Adipocyte (in vitro differentiated cells): ENCODE measurements at regions not wholly inside any gene's neighbourhood (a gene's known extent, or its start where the extent isn't known, plus 50 kb on each side); places are given as distances from the start of the nearest gene placed in this dataset.
"Not testable (repeated sequence)": the region's sequence is repeated elsewhere in the genome, so short reads cannot be mapped to it uniquely, and the experiment has no call there.

Experiments
- DNase-seq: peaks from one replicate; pipeline ENCODE4 v3.0.0-alpha.2; 2015; ENCODE audit warnings: low read depth
- H3K27me3 ChIP-seq: replicated peaks from 2 replicates; pipeline ENCODE4 v1.7.0; 2013; ENCODE audit warnings: mild to moderate bottlenecking, low read length, moderate library complexity; ENCODE audit not compliant: control insufficient read depth, insufficient read depth
- H3K36me3 ChIP-seq: 2 replicates; pipeline ENCODE4 v1.7.0; 2013; ENCODE audit warnings: low read length, mild to moderate bottlenecking, moderate library complexity; ENCODE audit not compliant: control insufficient read depth, insufficient read depth, severe bottlenecking
- H3K4me1 ChIP-seq: 2 replicates; pipeline ENCODE4 v1.7.0; 2013; ENCODE audit warnings: mild to moderate bottlenecking, low read length, moderate library complexity; ENCODE audit not compliant: control insufficient read depth, insufficient read depth
- H3K4me3 ChIP-seq: 2 replicates; pipeline ENCODE4 v1.7.0; 2013; ENCODE audit warnings: mild to moderate bottlenecking, low read length, moderate library complexity
- H3K9ac ChIP-seq: 2 replicates; pipeline ENCODE4 v1.7.0; 2013; ENCODE audit warnings: mild to moderate bottlenecking, low read length, moderate library complexity
- H3K9me3 ChIP-seq: 2 replicates; pipeline ENCODE4 v1.7.0; 2013; ENCODE audit warnings: mild to moderate bottlenecking, low read length, moderate library complexity; ENCODE audit not compliant: control insufficient read depth

DNA sequence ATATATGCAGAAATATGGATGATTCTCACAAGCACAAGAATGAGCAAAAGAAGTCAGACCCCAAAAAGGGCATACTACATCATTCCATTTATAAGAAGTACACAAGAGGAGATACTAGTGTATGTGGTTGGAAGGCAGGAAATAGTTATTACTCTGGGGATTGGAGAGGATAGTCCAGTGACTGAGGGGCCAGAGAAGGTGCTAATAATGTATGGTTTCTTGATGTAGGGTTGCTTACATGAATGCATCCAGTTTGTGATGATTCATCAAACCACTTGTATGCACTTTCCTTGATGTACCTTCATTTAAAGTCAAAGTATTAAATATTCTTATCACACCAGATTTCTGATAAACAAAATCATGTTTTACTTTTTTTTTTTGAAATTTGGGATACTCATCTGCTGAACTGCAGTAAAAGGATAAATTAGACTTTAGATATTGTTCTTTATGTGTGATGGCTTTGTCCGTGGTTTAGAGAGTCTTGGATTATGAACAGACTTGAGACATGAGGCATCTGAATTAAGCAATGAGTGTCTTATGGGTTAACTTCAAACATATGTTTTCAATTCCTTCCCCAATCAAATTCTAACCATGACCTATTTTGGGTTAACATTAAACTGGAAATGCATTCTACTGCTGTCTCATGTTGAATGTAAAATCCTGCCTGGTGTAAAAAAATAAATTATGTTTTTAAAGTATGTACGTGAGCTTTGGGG is 171.2 kb downstream of the SEMA6D start:
- no peak for DNase-seq
- Histone ChIP-seq H3K9me3 (no peaks in the 10 kb centered on the region), H3K4me1 (no peaks in the 10 kb centered on the region), H3K27me3 (peaks cover 10% of the 10 kb centered on the region), H3K4me3 (no peak overlapping the region), H3K36me3 (no peaks in the 10 kb centered on the region), H3K9ac (no peak overlapping the region)

DNA sequence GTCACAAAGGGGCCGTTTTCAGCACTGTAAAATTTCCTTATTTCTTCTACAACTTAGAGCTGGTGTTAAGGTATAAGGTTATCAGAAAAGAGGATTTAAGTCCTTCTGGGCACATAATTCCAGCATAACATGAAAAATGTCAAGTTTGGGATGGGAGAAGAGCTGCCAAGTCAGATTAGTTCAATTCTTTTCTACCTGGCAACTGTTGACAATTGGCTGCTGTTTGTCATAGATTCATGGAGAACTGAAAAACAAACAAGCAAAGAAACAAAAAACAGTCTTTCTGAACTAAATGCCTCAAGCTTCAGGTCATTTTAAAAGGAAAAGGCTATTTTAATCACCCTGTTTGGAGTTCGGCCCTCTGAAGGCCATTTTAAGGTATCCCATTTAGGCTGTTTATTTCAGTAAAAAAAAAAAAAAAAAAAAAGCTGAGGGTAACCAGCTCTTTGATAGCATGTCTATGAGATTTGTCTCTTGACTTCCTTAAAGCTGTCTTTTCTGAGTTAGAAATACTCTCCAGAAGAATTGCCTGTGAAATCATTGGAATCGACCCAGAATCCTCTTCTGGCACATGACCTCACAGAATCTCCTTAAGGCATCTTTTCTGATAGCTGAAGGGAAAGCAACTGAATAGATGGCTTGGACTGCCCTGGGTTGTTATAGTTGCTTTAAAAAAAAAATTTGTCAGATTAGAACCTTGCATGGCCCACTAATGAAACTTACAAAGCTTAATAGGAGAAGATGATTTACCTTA is 173.3 kb downstream of the SEMA6D start:
- Histone ChIP-seq H3K9me3 (no peaks in the 10 kb centered on the region), H3K4me3 (no peak overlapping the region), H3K9ac (no peak overlapping the region), H3K4me1 (no peaks in the 10 kb centered on the region), H3K27me3 (peaks cover 10% of the 10 kb centered on the region), H3K36me3 (no peaks in the 10 kb centered on the region)
- no peak for DNase-seq

DNA sequence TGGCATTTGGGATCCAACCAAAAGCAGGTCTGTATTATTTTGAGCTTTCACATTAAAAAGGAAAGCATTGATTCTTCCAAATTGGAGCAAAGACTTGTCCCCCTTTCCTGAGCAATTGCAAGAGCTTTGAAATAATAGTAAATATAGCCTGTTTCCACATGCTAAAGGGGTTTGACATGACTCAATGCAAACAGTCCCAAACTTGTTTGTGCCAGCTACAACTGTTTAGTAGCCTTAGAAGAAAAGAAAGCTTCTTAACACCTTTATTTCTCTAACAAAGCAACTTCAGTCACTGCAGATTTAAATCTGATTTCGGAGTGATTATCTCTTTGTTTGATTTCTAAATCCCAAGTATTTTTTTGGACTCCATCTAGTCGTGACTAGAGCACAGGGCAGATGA is 180.2 kb downstream of the SEMA6D start:
- Histone ChIP-seq H3K4me1 (no peaks in the 10 kb centered on the region), H3K9ac (no peak overlapping the region), H3K9me3 (no peaks in the 10 kb centered on the region), H3K4me3 (no peak overlapping the region), H3K27me3 (peaks cover 20% of the 10 kb centered on the region), H3K36me3 (no peaks in the 10 kb centered on the region)
- DNase-seq = no peak

DNA sequence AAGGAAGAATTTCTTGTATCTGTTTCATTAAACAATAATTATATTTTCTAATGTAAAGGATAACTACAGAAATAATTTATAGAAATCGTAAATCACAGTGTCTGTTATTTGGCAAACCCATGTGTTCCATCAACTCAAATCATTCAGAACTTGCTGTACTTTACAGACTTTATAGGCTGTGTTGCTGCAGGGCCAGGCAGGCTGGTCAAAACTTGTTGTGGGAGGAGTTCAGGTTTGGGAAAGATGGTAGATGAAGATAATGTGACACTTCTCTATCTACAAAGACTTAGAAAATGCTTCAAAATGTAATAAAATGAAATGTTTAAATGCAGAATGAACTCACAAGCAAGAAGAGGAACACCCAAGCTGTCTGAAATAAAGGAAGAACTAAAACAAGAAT is 183.4 kb downstream of the SEMA6D start:
- Histone ChIP-seq H3K27me3 (peaks cover 20% of the 10 kb centered on the region), H3K4me3 (no peak overlapping the region), H3K9ac (no peak overlapping the region), H3K9me3 (peaks cover 19% of the 10 kb centered on the region), H3K36me3 (no peaks in the 10 kb centered on the region), H3K4me1 (no peaks in the 10 kb centered on the region)
- DNase-seq = no peak

DNA sequence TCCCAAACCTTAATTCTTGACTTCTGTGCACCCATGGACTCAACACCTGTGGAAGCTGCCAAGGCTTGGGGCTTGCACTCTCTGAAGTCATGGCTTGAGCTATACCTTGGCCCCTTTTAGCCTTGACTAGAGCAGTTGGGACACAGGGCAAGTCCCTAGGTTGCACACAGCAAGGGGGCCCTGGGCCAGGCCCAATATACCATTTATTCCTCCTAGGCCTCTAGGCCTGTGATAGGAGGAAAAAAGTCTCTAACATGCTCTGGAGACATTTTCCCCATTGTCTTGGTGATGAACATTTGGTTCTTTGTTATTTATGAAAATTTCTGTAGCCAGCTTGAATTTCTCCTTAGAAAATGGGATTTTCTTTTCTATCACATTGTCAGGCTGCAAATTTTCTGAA is 186.1 kb downstream of the SEMA6D start:
- peaks cover 19% of the 10 kb centered on the region for H3K9me3 ChIP-seq
- no peak overlapping the region for H3K4me3 ChIP-seq

DNA sequence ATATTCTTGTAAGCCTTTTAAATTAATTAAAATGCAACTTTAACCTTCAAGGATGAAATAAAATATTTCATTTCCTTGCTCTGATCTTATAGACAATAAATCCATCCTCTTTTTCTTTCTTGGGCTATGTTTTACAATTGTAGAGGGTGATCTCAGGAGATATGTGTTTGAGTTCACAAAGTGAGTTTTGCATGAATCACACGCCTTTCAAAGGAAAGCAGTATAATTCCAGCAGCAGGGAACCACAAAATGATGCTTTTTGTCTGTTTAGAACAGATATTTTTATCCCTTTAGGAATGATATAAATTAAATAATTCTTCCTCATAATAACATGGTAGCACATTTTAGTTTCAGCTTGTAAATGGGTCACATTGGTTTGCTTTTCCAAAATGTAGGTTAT is 191.2 kb downstream of the SEMA6D start:
- DNase-seq = no peak
- Histone ChIP-seq H3K9ac (no peak overlapping the region), H3K36me3 (no peaks in the 10 kb centered on the region), H3K4me3 (no peak overlapping the region), H3K4me1 (no peaks in the 10 kb centered on the region), H3K9me3 (peaks cover 12% of the 10 kb centered on the region), H3K27me3 (no peaks in the 10 kb centered on the region)

More for the DNA sequence above, 186.1 kb downstream of the SEMA6D start:
- H3K9ac ChIP-seq = no peak overlapping the region
- H3K27me3 ChIP-seq = peaks cover 12% of the 10 kb centered on the region
- no peak for DNase-seq
- H3K4me1 ChIP-seq = no peaks in the 10 kb centered on the region
- H3K36me3 ChIP-seq = no peaks in the 10 kb centered on the region

DNA sequence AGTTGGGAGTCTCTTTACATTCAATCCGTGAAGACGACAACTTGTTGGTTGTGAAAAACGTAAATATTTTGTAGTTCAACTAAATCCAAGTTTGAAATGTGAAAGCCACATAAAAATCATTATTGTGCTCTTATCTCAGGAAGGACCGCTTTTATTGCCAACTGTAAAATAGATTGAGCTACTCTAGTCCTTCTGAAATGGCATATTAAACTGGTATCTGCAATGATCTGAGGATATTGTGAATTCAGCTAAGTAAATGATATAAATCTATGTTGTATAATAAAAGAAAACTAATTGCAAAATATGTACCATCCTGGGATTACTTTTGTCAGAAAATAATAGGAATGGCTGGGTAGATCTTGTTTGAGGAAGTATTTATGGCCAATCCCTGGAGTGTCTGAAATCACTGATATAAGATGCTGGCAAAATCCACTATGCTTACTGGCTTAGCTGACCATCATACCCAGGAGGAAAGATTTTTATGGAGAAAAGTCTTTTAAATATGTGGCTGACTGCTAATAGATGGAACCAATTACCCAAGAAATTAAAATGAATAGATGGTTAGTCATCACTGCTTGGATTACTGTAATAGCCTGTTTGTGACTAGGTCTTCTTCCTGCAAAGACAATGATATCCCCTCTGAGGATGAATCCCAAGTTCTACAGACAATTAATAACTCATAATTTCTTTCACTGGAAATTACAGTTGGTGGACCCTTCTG is 191.8 kb downstream of the SEMA6D start:
- H3K27me3 ChIP-seq = no peaks in the 10 kb centered on the region
- H3K9me3 ChIP-seq = peaks cover 9% of the 10 kb centered on the region
- no peaks in the 10 kb centered on the region for H3K4me1 ChIP-seq
- no peak for DNase-seq
- no peak overlapping the region for H3K4me3 ChIP-seq
- H3K9ac ChIP-seq = no peak overlapping the region
- no peaks in the 10 kb centered on the region for H3K36me3 ChIP-seq

DNA sequence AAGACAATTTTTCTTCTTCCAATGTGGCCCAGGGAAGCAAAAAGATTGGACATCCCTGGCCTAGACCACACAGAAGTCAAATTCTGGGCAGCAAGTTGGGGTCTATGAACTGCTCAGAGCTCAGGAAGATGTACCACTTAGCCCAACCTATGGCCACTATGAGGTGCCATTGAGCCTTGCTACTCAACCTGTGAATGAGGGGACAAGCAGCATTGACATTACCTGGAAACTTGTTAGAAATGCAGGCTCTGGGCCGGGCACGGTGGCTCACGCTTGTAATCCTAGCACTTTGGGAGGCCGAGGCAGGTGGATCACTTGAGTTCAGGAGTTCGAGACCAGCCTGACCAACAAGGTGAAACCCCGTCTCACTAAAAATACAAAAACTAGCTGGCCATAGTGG is 195.6 kb downstream of the SEMA6D start:
- not testable (repeated sequence) for H3K9ac ChIP-seq, H3K4me3 ChIP-seq, H3K4me1 ChIP-seq, H3K36me3 ChIP-seq, H3K9me3 ChIP-seq, H3K27me3 ChIP-seq, DNase-seq

DNA sequence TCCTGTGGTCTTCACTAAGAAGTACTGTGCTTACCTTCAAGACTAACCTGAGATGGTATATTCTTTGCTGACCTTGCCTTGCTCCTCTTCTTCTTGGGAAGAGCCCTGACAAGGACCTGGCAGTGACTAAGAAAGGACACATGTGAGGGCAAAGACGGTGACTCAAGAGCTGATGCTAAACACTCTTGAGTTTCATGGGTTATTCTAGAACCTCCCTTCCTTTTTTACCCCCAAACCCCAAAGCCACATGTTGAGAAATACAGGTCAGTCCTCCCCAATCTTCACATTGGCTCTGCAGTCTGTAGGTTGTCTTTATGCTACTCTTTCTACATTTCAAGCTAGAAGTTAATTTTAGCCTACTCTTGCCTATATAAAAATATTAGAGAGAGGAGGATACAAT is 200.6 kb downstream of the SEMA6D start:
- Histone ChIP-seq H3K9me3 (no peaks in the 10 kb centered on the region), H3K4me3 (no peak overlapping the region), H3K27me3 (peaks cover 13% of the 10 kb centered on the region), H3K4me1 (no peaks in the 10 kb centered on the region), H3K9ac (no peak overlapping the region), H3K36me3 (no peaks in the 10 kb centered on the region)
- no peak for DNase-seq

DNA sequence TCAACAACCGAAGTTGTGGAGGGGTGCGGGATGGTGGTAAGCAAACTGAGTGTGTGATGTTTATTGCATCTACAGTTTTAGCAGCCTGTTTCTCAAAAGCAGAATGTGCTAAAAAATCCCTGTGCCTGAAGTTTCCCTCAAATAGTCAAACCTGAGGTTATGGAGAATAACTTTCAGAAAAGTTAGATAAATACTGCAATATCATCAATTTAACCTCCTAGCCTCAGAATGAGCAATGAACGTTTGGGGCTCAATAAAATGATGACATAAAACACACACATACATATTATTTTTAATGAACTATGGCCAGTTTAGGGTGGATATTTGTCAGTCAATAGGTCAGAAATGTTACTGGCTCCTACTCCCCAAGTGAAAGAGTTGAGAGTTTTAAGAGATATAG is 201.6 kb downstream of the SEMA6D start:
- Histone ChIP-seq H3K36me3 (no peaks in the 10 kb centered on the region), H3K4me3 (no peak overlapping the region), H3K9me3 (no peaks in the 10 kb centered on the region), H3K9ac (no peak overlapping the region), H3K27me3 (peaks cover 13% of the 10 kb centered on the region), H3K4me1 (no peaks in the 10 kb centered on the region)
- DNase-seq = no peak

DNA sequence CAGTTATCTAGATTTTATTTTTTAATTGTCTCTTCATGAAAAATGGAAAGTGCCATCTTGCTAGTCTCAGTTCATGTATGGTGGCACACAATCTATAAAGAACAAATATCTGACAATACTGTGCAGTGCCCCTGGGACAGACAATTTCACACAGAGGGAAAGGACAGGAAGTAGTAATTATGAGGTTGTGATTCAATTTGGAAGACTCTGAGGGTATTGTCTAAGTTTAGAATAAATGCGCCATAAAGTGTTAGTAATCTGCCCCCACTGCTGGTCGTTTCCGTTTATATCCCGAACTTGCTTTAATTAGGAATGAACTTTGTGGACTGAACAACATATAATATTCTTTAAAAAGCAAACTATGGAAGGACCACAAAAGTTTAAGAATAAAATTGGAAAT is 196.4 kb upstream of the SLC24A5 start:
- H3K9ac ChIP-seq = no peak overlapping the region
- H3K4me3 ChIP-seq = no peak overlapping the region
- H3K36me3 ChIP-seq = no peaks in the 10 kb centered on the region
- no peaks in the 10 kb centered on the region for H3K4me1 ChIP-seq
- H3K9me3 ChIP-seq = no peaks in the 10 kb centered on the region
- DNase-seq = no peak
- H3K27me3 ChIP-seq = peaks cover 6% of the 10 kb centered on the region
